Caki2 (cell line): ENCODE measurements at regions not wholly inside any gene's neighbourhood (a gene's known extent, or its start where the extent isn't known, plus 50 kb on each side); places are given as distances from the start of the nearest gene placed in this dataset.
"Not testable (repeated sequence)": the region's sequence is repeated elsewhere in the genome, so short reads cannot be mapped to it uniquely, and the experiment has no call there.

Source experiments
- DNase-seq: peaks from one replicate; pipeline ENCODE4 v3.0.0-alpha.2; 2015; ENCODE audit warnings: low read depth
- in situ Hi-C: cut with HindIII; loops from 2 replicates; pipeline ENCODE4 v1.10.0; 2016; ENCODE audit warnings: low sequenced_read_pairs, low pct_unique_long_range_greater_than_20kb, mixed read lengths

DNA sequence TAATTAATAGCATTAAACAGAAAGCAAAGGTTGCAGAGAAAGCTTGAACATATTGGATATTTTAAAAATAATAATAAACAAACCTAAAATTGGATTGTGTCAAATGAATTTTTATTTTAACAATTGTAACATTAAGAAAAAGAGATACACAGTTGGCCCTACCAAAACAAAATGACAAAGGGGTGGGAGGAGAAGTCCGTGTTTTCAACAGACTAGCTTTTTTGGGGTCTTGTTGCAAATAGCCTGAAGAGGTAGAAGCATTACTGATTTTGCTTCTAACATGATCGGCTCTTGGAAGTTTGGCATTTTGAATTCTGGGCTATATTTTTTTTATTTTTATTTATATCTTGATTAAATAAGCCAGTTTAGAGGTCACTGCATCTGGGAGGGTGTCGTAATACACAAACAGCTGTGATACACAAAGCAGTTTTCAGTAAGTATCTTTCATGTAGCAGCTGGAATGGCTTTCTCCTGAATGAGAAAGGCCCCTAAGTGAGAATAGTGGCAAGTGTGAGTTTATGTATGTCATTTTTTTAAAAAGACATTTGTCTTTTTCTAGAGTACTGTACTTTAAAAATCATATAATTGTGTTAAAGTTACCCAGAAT is 85.5 kb upstream of the ZNF217 start:
- no peak for DNase-seq
- in situ Hi-C loops = no loop called here

DNA sequence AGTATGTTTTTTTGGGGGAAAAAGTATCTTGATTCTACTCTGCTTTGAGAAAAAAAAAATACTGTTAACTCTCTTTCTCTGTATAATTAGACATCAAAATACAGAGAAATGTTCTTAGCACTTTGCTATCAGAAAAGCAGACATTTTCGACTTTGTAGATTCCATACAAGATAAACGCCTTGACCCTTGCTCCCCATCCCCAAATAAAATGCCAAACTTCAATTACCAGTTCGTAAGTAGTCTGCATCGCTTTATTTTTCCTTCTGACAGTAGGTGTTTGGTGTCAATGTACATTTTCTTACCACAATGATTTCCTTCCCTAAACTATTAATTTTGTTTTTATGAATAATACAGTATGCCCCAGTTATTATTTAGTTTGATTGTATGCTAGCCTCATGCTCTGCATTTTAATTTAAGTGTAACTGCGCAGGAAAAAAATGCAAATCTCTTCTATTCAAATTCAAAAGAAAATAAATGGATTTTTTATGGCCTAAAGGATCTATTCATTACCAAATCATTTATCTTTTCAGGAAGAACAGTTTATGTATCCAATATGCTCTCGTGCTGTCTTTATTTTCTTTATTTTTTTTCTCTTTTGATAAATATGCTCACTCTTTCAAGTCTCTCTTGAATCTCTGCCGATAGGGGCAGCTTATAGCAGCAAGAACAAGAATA is 84.8 kb upstream of the ZNF217 start:
- DNase-seq = no peak

DNA sequence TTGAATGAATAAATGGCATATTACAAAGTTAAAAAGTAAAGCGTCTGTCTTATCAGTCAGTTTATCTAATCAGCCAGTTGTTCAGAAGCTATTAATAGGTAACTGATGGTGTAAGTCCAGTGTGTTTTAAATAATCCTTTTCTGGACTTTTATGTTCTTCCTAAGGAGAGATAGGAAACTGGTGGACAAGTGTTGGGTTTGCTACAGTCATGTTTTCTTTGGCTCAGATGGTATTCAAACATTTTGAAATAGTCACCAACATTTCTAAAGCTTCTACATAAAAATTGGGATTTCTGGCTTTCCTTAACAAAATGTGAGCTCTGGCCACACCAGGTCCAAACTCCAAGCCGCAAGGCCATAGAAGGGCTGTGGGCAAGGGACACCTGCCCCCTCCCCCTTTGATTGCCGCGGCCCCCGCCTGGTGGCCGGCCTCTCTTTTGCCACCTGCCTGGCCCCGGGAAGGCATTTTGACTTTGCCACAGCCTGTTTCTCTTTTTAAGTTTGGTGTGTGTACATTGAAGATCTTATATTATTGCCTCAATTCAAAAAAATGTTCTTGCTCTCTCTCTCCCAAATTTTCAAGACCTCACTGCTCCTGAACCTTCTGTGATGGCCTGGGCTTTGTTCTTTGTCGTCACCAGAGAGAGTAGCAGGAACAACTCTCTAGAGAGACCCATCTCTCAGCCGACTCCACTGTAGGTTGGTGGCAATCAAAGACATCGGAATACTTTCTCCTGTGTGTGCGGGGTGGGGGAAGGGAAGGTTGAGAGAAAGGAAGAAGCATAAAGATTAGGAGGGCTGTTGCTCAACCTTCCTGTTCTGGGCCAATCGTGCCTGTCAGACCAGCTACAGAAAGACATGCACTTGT is 84.0 kb upstream of the ZNF217 start:
- DNase-seq = peak; percentile 54
- in situ Hi-C loops = no loop called here

More for the DNA sequence above, 84.8 kb upstream of the ZNF217 start:
- in situ Hi-C loops = no loop called here

DNA sequence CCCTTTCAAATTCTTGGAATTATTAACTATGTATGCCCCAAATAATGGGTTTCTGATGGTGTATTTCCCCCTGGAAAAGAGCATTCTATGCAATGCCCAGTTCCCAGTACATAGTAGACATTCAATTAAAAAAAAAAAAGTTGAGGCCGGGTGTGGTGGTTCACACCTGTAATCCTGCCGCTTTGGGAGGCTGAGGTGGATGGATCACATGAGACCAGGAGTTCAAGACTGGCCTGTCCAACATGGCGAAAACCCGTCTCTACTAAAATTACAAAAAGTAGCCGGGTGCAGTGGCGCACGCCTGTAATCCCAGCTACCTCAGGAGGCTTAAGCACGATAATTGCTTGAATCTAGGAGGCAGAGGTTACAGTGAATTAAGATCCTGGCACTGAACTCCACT is 83.3 kb upstream of the ZNF217 start:
- no peak for DNase-seq
- in situ Hi-C loops = no loop called here

DNA sequence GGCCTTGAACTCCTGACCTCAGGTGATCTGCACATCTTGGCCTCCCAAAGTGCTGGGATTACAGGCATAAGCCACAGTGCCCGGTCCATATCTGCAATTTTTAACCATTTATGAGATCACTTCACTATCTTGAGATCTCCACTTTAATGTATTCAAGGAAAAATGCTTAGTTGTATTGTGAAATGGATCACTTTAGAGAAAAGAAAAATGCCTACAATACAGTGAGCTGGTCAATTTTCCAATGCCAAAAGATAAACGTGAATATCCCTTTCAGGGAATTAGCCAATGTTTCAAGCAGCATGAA is 82.8 kb upstream of the ZNF217 start:
- in situ Hi-C loops = no loop called here
- DNase-seq = no peak

DNA sequence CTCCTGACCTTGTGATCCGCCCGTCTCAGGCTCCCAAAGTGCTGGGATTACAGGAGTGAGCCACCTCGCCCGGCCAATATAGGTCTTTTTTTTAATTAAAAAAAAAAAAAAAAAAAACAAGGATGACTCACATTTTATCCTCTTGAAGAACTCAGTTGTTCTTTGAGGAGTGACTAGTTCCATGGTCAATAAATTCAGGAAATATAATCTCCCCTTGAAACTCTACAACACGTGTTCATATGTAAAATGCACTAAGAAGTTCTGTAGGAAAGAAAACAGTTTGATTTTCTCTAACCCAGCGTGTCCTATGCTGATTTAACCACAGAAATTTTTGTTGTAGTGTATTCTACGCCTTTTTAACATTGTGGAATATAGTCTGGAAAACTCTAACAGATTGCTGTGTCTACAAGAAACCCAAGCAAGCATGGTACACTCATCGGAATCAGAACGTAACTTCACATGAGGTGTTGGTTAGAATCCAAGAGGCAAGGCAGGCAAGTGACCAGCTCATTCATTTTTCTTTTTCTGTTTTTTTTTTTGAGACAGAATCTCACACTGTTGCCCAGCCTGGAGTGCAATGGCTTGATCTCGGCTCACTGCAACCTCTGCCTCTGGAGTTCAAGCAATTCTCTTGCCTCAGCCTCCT is 79.0 kb upstream of the ZNF217 start:
- DNase-seq = peak; percentile 76
- in situ Hi-C loops = no loop called here

DNA sequence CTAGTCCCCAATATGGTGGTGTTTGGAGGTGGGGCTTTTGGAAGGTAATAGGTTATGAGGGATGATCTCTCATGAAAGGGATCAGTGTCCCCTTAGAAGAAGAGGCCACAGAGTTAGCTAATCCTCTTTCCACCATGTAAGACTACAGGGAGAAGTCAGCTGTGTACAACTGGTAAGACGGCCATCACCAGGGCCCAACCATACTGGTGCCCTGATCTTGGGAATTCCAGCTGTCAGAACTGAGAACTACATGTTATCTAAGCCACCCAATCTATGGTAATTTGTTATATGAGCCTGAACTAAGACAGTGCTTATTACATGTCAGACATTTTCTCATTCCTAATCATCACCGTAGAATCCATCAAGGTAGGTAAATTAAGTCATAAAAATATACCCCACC is 77.7 kb upstream of the ZNF217 start:
- DNase-seq = no peak
- in situ Hi-C loops = no loop called here

DNA sequence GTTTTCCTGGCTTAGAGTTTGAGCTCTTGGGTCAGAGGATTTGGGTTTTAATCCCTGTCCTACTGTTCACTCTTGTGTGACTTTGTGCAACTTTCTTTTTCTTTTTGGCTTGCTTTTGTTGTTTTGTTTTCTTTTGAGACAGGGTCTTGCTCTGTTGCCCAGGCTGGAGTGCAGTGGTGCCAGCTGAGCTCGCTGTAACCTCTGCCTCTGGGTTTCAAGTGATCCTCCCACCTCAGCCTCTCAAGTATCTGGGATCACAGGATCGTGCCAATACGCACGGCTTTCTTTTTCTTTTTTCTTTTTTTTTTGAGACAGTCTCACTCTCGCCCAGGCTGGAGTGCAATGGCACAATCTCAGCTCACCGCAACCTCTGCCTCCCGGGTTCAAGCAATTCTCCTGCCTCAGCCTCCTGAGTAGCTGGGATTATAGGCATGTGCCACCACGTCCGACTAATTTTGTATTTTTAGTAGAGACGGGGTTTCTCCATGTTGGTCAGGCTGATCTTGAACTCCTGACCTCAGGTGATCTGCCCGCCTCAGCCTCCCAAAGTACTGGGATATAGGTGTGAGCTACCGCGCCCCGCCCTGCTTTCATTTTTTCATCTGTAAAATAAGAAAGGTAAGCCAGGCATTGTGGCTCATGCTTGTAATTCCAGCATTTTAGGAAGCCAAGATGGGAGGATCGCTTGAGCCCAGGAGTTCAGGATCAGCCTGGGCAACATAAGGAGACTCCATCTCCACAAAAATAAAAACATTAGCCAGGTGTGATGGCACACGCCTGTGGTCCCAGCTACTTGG is 76.1 kb upstream of the ZNF217 start:
- in situ Hi-C loops, DNase-seq: not testable (repeated sequence)

DNA sequence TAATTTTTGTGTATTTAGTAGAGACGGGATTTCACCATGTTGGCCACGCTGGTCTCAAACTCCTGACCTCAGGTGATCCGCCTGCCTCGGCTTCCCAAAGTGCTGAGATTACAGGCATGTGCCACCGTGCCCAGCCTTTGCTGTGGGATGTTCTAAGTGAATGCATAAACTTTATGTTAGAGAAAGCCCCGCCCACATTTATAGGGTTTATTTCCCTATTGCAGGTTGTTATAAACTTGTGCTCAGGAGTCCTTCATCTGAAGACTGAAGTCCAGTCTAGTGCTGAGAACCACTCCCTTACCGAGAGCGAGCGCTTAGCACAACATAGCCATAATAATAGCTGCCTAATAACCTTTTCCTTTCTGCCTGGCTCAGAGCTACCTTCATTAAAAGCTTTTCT is 75.4 kb upstream of the ZNF217 start:
- in situ Hi-C loops = no loop called here
- no peak for DNase-seq

DNA sequence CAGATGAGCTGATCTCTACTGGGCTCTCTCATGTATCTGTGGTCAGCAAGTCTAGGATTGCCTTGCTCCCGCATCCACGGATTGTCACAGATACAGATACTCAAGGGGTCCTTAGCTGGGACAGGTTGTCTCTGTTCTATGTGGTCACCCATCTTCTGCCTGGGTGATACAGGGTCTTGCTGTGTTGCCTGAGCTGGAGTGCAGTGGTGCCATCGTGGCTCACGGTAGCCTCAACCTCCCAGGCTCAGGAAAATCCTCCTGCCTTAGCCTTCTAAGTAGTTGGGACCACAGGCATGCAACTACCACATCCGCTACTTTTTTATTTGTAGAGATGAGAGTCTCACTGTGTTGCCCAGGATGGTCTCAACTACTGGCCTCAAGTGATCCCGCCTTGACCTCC is 72.5 kb upstream of the ZNF217 start:
- DNase-seq = no peak
- in situ Hi-C loops = no loop called here

DNA sequence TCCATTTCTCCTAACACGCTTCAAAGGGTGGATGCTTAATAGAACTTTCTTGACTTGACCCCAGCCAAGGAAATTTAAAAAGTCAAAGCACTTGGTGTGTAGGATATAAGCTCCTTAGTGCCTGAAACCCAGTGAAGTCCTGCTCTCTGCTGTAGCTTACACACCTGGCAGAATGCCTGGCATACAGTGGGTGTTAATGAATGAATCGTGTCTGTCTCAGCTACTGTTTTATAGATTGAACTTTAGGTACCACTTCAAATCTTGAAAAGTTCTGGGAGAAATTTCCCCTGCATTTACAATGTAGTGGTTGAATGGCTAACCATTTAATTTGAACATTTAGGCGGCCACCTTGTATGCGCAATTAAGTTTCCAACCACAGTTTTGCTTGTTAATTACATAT is 70.5 kb upstream of the ZNF217 start:
- in situ Hi-C loops = no loop called here

DNA sequence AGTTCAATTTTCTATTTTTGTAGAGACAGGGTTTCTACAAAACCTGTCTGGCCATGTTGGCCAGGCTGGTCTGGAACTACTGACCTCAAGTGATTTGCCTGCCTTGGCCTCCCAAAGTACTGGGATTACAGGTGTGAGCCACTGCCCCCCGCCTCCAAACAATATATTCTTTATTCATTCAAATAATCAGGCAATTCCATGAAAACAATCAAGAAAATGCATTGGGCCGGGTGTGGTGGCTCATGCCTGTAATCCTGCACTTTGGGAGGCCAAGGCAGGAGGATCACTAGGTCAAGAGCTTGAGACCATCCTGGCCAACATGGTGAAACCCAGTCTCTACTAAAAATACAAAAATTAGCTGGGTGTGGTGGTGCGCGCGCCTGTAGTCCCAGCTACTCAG is 69.9 kb upstream of the ZNF217 start:
- DNase-seq = not testable (repeated sequence)

More for the DNA sequence above, 70.5 kb upstream of the ZNF217 start:
- DNase-seq = no peak

DNA sequence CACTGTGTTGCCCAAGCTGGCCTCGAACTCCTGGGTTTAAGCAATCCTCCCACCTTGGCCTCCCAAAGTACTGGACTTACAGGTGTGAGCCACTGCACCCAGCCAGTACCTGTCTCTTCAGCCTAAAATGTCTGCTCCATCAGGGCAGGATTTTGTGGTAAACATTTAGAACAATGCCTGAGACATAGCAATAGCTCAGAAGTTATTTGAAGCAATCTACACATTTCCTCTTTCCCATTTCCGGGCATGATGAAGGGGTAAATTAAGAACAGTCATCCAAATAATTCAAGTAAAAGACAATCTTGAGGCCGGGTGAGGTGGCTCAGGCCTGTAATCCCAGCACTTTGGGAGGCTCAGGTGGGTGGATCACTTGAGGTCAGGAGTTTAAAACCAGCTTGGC is 69.0 kb upstream of the ZNF217 start:
- DNase-seq = no peak
- in situ Hi-C loops = no loop called here

More for the DNA sequence above, 69.9 kb upstream of the ZNF217 start:
- in situ Hi-C loops = not testable (repeated sequence)

DNA sequence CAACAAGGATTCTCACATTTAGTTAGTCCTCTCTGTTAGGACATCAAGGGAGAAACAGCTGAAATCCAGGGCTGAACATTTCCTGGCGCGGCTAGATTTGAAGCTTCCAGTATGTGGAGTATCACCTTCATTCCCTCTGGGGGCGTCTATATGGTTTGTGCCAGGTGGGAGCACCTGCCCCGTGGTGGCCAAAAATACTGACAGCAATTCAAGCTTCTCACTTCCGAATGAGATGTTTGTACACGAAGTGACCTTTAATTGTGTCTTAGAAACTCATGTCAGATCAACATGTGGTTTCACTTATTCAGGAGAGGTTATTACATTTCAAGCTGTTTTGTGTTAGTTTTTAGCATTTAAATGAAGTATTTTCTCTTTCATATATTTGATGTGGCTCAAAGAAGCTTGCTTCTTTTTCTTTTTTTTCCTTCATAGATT is 67.3 kb upstream of the ZNF217 start:
- in situ Hi-C loops = no loop called here
- DNase-seq = no peak

DNA sequence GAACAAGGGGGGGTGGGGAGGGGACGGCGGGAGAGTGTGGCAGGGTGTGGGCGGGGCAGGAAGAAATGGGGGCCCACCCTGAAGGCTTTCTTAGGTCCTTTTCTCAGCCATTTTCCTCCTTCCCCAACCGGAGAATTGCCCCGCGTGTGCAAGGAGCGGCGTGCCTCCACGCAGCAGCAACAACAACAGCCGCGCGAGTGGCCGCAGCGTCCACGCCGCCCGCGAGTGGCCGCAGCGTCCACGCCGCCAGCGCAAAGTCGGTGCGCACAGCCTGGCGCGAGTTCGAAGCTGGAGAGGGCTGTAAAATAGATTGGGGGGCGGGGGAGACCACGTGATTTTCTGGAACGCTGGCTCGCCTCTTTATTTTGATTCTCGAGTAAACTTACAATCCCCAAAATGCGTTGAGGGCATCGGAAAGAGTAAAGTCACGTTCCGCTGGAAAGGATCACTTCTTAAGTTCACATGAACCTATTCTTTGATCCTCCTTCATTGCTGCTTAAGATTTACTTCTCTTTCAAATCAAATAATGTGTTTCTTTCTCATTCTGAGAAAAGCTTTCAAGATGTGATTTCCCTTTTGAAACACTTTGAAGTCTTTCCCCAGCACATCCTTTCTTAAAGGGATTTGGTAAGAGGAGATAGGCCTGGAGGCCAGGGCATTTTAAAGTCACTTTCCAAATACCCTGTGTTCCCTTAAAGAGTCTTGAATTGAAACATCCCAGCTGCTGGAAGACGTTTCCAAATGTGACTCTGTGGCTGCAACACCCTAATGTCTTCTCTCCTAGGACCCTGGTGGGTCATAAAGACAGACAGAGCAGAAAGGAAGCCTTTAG is 66.7 kb upstream of the ZNF217 start:
- in situ Hi-C loops = no loop called here
- DNase-seq = no peak

DNA sequence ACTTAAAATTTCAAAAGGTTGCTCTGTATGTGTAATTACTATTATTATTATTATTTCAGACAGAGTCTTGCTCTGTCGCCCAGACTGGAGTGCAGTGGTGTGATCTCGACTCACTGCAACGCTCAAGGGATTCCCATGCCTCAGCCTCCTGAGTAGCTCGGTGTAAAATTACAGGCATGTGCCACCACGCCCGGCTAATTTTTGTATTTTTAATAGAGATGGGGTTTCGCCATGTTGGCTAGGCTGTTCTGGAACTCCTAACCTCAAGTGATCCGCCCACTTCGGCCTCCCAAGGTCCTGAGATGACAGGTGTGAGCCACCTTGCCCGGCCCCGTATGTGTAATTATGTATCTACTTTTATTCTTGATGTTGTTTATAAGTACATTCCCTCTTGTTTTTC is 65.3 kb upstream of the ZNF217 start:
- in situ Hi-C loops = no loop called here
- no peak for DNase-seq

DNA sequence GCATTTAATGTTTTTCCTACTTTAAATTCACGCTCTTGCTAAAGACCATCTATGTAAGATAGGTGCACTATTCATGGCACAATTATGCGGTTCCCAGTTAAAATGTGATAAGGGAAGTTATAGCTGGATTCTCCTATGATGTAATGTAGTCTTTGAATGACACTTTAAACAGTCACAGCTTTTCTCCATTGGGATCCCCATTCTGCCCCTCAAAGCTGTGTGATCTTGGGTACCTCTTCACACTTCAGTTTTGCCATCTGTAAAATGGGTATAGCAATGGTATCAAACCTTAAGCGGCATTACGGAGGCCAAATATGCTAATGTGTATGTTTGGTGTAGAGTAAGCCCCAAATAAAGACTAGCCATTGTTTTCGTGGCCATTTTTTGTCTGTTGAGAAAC is 64.7 kb upstream of the ZNF217 start:
- in situ Hi-C loops = no loop called here
- no peak for DNase-seq
